H1 (cell line): ENCODE measurements at regions not wholly inside any gene's neighbourhood (a gene's known extent, or its start where the extent isn't known, plus 50 kb on each side); places are given as distances from the start of the nearest gene placed in this dataset.

Experiments used
- KDM1A ChIP-seq: fragments of 200-600, 300-600 bp; sonication (generic); IDR thresholded peaks from 2 replicates; pipeline ENCODE4 v1.7.1; 2016; ENCODE audit warnings: mild to moderate bottlenecking, low read length, borderline replicate concordance
- MAX ChIP-seq: IDR thresholded peaks from 2 replicates; pipeline ENCODE4 v1.6.1; 2012; ENCODE audit warnings: inconsistent platforms
- PHF8 ChIP-seq: fragments of 200-600 bp; sonication (generic); conservative IDR thresholded peaks from 2 replicates; pipeline ENCODE4 v1.7.1; 2012; ENCODE audit warnings: low read depth, mild to moderate bottlenecking, inconsistent platforms, low read length, moderate library complexity
- POLR2A ChIP-seq, 2 experiments: IDR thresholded peaks; 1 replicate in 1 of 2; 2 replicates in 1 of 2; pipeline ENCODE4 v1.6.1; 2011; ENCODE audit warnings: low read depth in 2 of 2, low read length in 2 of 2, mild to moderate bottlenecking in 2 of 2; ENCODE audit errors: control extremely low read depth in 1 of 2
- YY1 ChIP-seq: IDR thresholded peaks from 2 replicates; pipeline ENCODE4 v1.6.1; 2011; ENCODE audit warnings: low read depth, mild to moderate bottlenecking, low read length

GRCh38 chr4:128483816-128484215 is 196.2 kb upstream of the PGRMC2 start (continued):
- TF ChIP-seq MAX (no peak), POLR2A (IDR thresholded peaks at IDR 0.05; ENCODE audit: control extremely low read depth in 1 of 2, low read depth in 2 of 2, low read length in 2 of 2) (no peak), YY1 (no peak), PHF8 (no peak), KDM1A (no peak)
